AG04449 (cell line): ENCODE measurements at regions not wholly inside any gene's neighbourhood (a gene's known extent, or its start where the extent isn't known, plus 50 kb on each side); places are given as distances from the start of the nearest gene placed in this dataset.
"Not testable (repeated sequence)": the region's sequence is repeated elsewhere in the genome, so short reads cannot be mapped to it uniquely, and the experiment has no call there.

ENCODE experiments used
- CTCF ChIA-PET: fragments of 350-600 bp; formaldehyde crosslinking; extraction: SDS; loops from one replicate; lab custom pipeline; 2021; ENCODE audit warnings: antibody characterized with exemption; lab: Yijun Ruan, JAX
- POLR2A ChIA-PET: fragments of 400-600, 350-600 bp; formaldehyde crosslinking; extraction: SDS; loops from one replicate; lab custom pipeline; 2020; ENCODE audit warnings: antibody characterized with exemption, inconsistent platforms; lab: Yijun Ruan, JAX
- DNase-seq: peaks from one replicate; pipeline ENCODE4 v3.0.0-alpha.2; 2010; ENCODE audit warnings: low read depth, low spot score
- H3K4me3 ChIP-seq: 2 replicates; pipeline ENCODE4 v1.5.1; 2011; ENCODE audit warnings: low read depth, mild to moderate bottlenecking, control low read depth, low read length
- CTCF ChIP-seq: IDR thresholded peaks from one replicate; pipeline ENCODE4 v1.5.1; 2011; ENCODE audit warnings: mild to moderate bottlenecking, moderate library complexity, low read length, control low read depth, inconsistent platforms; ENCODE audit not compliant: insufficient read depth; ENCODE audit errors: missing control alignments

GRCh38 chr2:150120326-150120955 is 367.0 kb downstream of the RND3 start:
- H3K4me3 ChIP-seq = no peak overlapping the region
- no peak for TF ChIP-seq CTCF
- CTCF ChIA-PET = interaction anchor here (1.9 to 2.2 kb wide), 2 partner anchors 12 to 22 kb away, joined by 6 to 15 read pairs; no protein-coding TSS in a partner anchor
- no peak for DNase-seq
- POLR2A ChIA-PET = interaction anchor here (0.6 kb wide), 1 partner anchor 196 kb away, joined by 4 read pairs; no protein-coding TSS in a partner anchor

GRCh38 chr2:150119819-150120218 is 367.6 kb downstream of the RND3 start:
- POLR2A ChIA-PET = no interaction called here
- no peak overlapping the region for H3K4me3 ChIP-seq

GRCh38 chr2:150114089-150114488 is 373.4 kb downstream of the RND3 start:
- CTCF ChIA-PET, POLR2A ChIA-PET, H3K4me3 ChIP-seq, DNase-seq: not testable (repeated sequence)

More at GRCh38 chr2:150119819-150120218, 367.6 kb downstream of the RND3 start:
- DNase-seq = no peak
- CTCF ChIA-PET = interaction anchor here (1.9 to 2.2 kb wide), 2 partner anchors 11 to 22 kb away, joined by 6 to 15 read pairs; no protein-coding TSS in a partner anchor
- no peak for TF ChIP-seq CTCF

GRCh38 chr2:150110548-150110947 is 376.9 kb downstream of the RND3 start:
- TF ChIP-seq CTCF = no peak
- no peak overlapping the region for H3K4me3 ChIP-seq
- ChIA-PET POLR2A (no interaction called here), CTCF (interaction anchor here (5.0 kb wide), 1 partner anchor 9 kb away, joined by 15 read pairs; no protein-coding TSS in a partner anchor)
- DNase-seq = no peak

- ChIA-PET CTCF (interaction anchor here (5.0 kb wide), 1 partner anchor 10 kb away, joined by 15 read pairs; no protein-coding TSS in a partner anchor), POLR2A (no interaction called here)
- no peak for DNase-seq
- H3K4me3 ChIP-seq = no peak overlapping the region
- no peak for TF ChIP-seq CTCF
Measured at GRCh38 chr2:150109912-150110311, 377.6 kb downstream of the RND3 start.

GRCh38 chr2:150109028-150109427 is 378.4 kb downstream of the RND3 start:
- no peak for TF ChIP-seq CTCF
- H3K4me3 ChIP-seq = no peak overlapping the region
- no peak for DNase-seq
- ChIA-PET CTCF (interaction anchor here (1.1 to 5.0 kb wide), 2 partner anchors 11 kb away, joined by 3 to 15 read pairs; no protein-coding TSS in a partner anchor), POLR2A (interaction anchor here (0.6 kb wide), 1 partner anchor 460 kb away, joined by 3 read pairs; no protein-coding TSS in a partner anchor)
